ENCODE measurements at regions not wholly inside any gene's neighbourhood (a gene's known extent, or its start where the extent isn't known, plus 50 kb on each side); places are given as distances from the start of the nearest gene placed in this dataset.
"Not testable (repeated sequence)": the region's sequence is repeated elsewhere in the genome, so short reads cannot be mapped to it uniquely, and the experiment has no call there.

- DNase-seq, result not testable (repeated sequence)
Measured at GRCh38 chr4:102397056-102397455, 51.8 kb upstream of the SLC39A8 start.

GRCh38 chr4:102399021-102399420 is 53.7 kb upstream of the SLC39A8 start:
- no peak for DNase-seq

- no peak for DNase-seq
Measured at GRCh38 chr4:102400898-102401297, 55.6 kb upstream of the SLC39A8 start.

- DNase-seq, result no peak
Measured at GRCh38 chr4:102402223-102402622, 56.9 kb upstream of the SLC39A8 start.

DNA sequence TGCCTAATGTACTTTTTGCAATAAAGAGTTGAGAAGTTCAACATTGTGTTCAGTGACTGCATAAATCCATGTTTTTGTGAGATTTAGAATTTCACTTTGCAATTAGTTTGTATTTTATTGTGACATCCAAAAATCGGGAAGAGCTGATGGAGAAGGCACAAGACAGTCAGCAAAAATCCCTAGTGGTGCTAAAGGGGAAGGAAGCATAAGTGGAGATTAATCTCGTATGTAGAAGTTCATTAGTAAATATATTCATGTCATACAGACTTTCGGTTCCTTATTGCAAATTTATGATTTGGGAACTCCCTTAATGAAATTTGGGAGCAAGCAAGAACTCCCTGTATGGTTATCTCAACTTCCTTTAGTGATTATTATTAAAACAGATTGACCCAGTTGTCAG is 57.8 kb upstream of the SLC39A8 start:
- no peak for DNase-seq

DNA sequence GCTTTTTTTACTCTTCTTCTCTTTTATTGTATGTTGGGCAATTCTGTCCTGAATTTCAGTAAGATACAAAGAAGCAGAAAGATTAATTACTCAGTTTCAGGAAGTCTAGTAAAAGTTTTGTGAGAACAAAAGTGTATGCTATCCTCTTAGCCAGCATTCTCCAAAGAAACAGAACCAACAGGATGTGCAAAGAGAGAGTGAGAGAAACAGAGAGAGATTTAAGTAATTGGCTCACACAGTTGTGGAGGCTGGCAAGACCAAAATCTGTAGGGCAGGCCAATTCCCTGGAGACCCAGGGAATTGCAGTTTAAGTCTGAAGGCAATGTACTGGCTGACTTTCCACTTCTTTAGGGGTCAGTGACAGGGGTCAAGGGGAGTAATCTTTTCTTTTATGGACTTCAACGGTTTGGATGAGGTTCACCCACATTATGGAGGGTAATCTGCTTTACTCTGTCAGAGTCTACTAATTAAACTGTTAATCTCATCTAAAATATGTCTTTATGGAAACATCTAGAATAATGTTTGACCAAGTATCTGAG is 59.2 kb upstream of the SLC39A8 start:
- no peak for DNase-seq

- no peak for DNase-seq
Measured at GRCh38 chr4:102405821-102406401, 60.6 kb upstream of the SLC39A8 start.

DNA sequence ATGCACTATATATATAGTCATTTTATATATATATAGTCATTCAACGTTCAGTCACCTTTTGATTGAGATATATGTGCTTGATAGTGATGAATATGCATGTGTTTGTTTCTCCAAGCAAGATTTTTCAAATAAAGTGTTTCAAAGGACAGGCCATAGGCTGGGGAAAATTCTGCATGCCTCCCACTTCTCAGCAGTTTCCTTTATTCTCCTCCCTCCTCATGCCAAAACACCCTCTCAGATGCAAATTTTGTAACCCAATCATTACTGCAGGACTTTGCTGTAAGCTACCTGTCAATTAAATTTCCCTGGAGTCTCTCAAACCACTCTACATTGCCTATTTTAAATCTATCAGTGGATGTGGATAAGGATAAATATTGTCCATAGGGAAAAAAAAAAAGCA is 65.6 kb upstream of the SLC39A8 start:
- not testable (repeated sequence) for DNase-seq

- no peak for DNase-seq
Measured at GRCh38 chr4:102411408-102411807, 66.1 kb upstream of the SLC39A8 start.

GRCh38 chr4:102416765-102417164 is 71.5 kb upstream of the SLC39A8 start:
- DNase-seq, result no peak

- no peak for DNase-seq
Measured at GRCh38 chr4:102420563-102421398, 75.5 kb upstream of the SLC39A8 start.

- DNase-seq, result no peak
Measured at GRCh38 chr4:102422843-102423242, 77.6 kb upstream of the SLC39A8 start.

DNA sequence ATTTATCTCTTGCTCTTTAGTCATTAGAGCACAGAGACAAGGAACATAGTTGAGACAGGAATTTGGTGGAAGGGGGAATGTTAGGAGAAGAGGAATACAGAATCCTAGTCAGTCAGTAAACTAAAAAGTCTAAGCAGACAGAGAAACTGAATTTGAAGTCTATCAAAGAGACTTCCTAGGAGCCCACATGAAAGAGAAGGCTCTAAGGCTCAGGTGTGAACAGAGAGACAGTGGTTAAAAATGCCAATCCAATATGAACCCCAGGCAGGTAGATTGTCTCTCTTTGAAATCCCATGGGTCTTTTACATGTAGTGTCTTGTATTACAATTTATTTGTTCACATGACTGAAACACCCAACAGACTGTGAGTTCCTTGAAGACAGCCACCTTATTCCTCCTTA is 77.8 kb upstream of the NFKB1 start:
- DNase-seq, result no peak

GRCh38 chr4:102427371-102427998 is 73.7 kb upstream of the NFKB1 start:
- no peak for DNase-seq

DNA sequence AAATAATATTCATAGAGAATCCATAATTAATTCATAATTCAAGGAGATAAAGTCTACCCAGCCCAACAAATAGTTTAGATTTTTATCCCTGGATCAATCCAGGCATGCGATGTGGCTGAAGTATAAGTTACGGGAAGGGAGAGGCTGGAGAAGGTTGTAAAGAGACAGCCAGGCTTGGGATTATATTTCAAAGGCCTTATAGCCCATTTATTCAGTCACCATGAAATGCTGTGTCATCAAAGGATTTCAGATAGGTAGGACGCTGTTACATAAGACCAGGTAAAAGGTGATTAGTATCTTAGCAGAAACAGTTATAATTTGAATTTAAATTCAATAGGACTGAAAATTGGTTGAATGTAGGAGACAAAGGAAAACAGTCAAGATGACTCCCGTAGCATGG is 73.0 kb upstream of the NFKB1 start:
- DNase-seq, result no peak

GRCh38 chr4:102429553-102429952 is 71.6 kb upstream of the NFKB1 start:
- no peak for DNase-seq

DNA sequence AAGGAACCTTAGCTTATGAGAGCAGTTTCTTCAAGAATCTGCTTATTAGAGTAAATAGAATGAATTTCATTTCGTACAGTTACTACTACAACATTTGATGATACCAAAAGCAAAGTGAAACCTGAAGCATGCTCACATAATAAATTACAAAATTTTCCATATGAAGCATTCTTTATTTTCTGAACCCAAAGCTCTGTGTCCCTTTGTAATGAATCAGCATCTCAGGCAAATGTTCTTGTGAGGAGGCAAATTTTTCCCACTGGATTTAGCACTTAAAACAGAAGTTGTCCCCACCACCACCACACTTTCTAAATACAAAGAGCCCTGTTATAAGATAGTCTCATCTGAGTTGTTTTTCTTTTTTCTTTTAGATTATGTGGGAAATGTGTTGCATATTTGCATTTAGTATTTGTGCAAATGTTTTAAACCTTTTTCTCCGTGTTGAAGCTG is 70.7 kb upstream of the NFKB1 start:
- DNase-seq, result no peak

- DNase-seq, result no peak
Measured at GRCh38 chr4:102431608-102431961, 69.6 kb upstream of the NFKB1 start.

GRCh38 chr4:102437111-102437510 is 64.0 kb upstream of the NFKB1 start:
- DNase-seq, result no peak

GRCh38 chr4:102438396-102439235 is 62.5 kb upstream of the NFKB1 start:
- no peak for DNase-seq

GRCh38 chr4:102439236-102439614 is 61.9 kb upstream of the NFKB1 start:
- DNase-seq, result peak; percentile 2

DNA sequence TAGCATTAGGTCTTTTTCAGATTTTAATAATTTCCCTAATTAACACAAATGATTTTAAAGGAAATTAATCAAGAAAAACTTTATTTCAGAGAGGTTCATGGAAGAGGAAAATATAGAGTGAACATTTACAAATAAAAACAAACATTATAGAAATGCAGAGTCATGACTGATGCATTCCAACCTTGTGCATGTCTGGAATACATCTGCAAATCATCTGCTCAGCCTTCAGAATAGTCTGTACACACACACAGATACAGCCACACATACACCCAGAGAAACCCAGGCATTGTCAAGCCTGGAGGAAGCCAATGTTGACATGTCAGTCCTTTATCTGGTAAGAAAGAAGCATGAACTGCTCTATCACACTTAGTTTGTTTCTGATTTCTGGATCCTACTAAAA is 61.3 kb upstream of the NFKB1 start:
- no peak for DNase-seq

GRCh38 chr4:102440498-102440897 is 60.7 kb upstream of the NFKB1 start:
- no peak for DNase-seq

Measured in NCI-H2107 (cell line).